HCT116 (cell line): ENCODE measurements at regions not wholly inside any gene's neighbourhood (a gene's known extent, or its start where the extent isn't known, plus 50 kb on each side); places are given as distances from the start of the nearest gene placed in this dataset.

Source experiments
- CEBPB ChIP-seq: IDR thresholded peaks from 2 replicates; pipeline ENCODE4 v1.6.1; 2012; ENCODE audit warnings: low read depth
- EZH2 ChIP-seq: fragments of 200-600 bp; sonication (generic); IDR thresholded peaks from 2 replicates; pipeline ENCODE4 v1.6.1; 2017; ENCODE audit warnings: antibody characterized with exemption, mixed run types
- FOSL1 ChIP-seq: IDR thresholded peaks from 2 replicates; pipeline ENCODE4 v1.6.1; 2012; ENCODE audit warnings: low read depth
- POLR2AphosphoS5 ChIP-seq: IDR thresholded peaks from 2 replicates; pipeline ENCODE4 v1.6.1; 2011; ENCODE audit warnings: mild to moderate bottlenecking, low read depth, low read length, moderate library complexity
- REST ChIP-seq: IDR thresholded peaks from 2 replicates; pipeline ENCODE4 v1.6.1; 2012; ENCODE audit warnings: low read depth
- ZBTB33 ChIP-seq: IDR thresholded peaks from 2 replicates; pipeline ENCODE4 v1.6.1; 2011; ENCODE audit warnings: mild to moderate bottlenecking, low read length, moderate library complexity; ENCODE audit not compliant: insufficient replicate concordance; ENCODE audit errors: extremely low read depth
- TF ChIP-seq, protein P1 (sequence below), 3 experiments: fragments of 200-600 bp in 1 of 3; sonication (generic) in 1 of 3; IDR thresholded peaks in 2 of 3; conservative IDR thresholded peaks in 1 of 3; 2 replicates each; pipeline ENCODE4 v1.5.1; 2012 to 2017; ENCODE audit warnings: low read depth in 2 of 3, low read length in 2 of 3, antibody characterized with exemption in 1 of 3, borderline replicate concordance in 1 of 3, control low read depth in 1 of 3, mild to moderate bottlenecking in 1 of 3, mixed read lengths in 1 of 3, mixed run types in 1 of 3, moderate library complexity in 1 of 3; ENCODE audit not compliant: insufficient read depth in 1 of 3
- TF ChIP-seq, protein P2 (sequence below): IDR thresholded peaks from 2 replicates; pipeline ENCODE4 v1.6.1; 2012

- TF ChIP-seq ZBTB33 (no peak), CEBPB (no peak), FOSL1 (no peak), REST (no peak), POLR2AphosphoS5 (no peak), EZH2 (no peak)
- TF ChIP-seq, protein P1, sequence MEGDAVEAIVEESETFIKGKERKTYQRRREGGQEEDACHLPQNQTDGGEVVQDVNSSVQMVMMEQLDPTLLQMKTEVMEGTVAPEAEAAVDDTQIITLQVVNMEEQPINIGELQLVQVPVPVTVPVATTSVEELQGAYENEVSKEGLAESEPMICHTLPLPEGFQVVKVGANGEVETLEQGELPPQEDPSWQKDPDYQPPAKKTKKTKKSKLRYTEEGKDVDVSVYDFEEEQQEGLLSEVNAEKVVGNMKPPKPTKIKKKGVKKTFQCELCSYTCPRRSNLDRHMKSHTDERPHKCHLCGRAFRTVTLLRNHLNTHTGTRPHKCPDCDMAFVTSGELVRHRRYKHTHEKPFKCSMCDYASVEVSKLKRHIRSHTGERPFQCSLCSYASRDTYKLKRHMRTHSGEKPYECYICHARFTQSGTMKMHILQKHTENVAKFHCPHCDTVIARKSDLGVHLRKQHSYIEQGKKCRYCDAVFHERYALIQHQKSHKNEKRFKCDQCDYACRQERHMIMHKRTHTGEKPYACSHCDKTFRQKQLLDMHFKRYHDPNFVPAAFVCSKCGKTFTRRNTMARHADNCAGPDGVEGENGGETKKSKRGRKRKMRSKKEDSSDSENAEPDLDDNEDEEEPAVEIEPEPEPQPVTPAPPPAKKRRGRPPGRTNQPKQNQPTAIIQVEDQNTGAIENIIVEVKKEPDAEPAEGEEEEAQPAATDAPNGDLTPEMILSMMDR (IDR thresholded peaks at IDR 0.05 in 2 of 3, conservative IDR thresholded peaks at IDR 0.05 in 1 of 3; ENCODE audit: borderline replicate concordance in 1 of 3, insufficient read depth in 1 of 3, low read depth in 2 of 3, low read length in 2 of 3) = no peak
- TF ChIP-seq, protein P2, sequence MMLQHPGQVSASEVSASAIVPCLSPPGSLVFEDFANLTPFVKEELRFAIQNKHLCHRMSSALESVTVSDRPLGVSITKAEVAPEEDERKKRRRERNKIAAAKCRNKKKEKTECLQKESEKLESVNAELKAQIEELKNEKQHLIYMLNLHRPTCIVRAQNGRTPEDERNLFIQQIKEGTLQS = no peak
Observed at GRCh38 chr15:62348623-62349022, 183.5 kb upstream of the C2CD4B start.
